GM19467 (cell line): ENCODE measurements at regions not wholly inside any gene's neighbourhood (a gene's known extent, or its start where the extent isn't known, plus 50 kb on each side); places are given as distances from the start of the nearest gene placed in this dataset.

Source experiments
- ATAC-seq: cut with Tn5 transposase; IDR thresholded peaks from one replicate; pipeline ENCODE4 v1.9.1; 2021; ENCODE audit warnings: mild to moderate bottlenecking, moderate library complexity; ENCODE audit not compliant: unreplicated experiment

- no peak for ATAC-seq
Measured at GRCh38 chr16:88283596-88283995, 99.2 kb upstream of the ZNF469 start.

GRCh38 chr16:88284101-88284500 lies 98.7 kb upstream of the ZNF469 start:
- ATAC-seq: no peak

- no peak for ATAC-seq
Measured at GRCh38 chr16:88284626-88285513, 97.9 kb upstream of the ZNF469 start.

DNA sequence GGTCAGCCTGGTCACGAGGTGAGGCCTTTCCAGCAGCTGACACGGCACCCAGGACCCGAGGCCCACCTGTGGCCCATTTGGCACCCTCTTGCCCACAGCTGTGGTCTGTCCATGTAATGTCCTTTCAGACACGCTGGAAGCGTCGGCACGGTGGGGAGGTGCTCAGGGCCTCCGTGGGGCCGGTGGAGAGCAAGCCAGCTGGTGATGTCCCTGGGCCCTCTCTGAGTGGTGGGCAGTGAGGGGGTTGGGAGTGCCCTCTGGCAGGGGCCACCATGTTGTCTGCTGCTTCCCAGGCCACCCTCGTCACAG lies 97.3 kb upstream of the ZNF469 start:
- no peak for ATAC-seq

- no peak for ATAC-seq
Measured at GRCh38 chr16:88286301-88286923, 96.3 kb upstream of the ZNF469 start.

- ATAC-seq: no peak
Measured at GRCh38 chr16:88287219-88287618, 95.5 kb upstream of the ZNF469 start.

- ATAC-seq: no peak
Measured at GRCh38 chr16:88288303-88288702, 94.5 kb upstream of the ZNF469 start.

DNA sequence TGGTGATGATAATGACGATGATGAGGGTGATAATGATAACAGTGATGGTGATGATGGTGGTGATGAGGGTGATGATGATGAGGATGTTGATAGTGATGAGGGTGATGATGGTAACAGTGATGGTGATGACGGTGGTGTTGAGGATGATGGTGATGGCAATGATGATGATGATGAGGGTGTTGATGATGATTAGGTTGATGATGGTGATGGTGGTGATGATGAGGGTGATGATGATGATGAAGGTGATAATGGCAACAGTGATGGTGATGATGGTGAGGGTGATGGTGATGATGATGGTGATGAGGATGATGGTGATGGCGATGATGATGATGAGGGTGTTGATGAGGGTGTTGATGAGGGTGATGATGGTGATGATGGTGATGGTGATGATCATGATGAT lies 93.8 kb upstream of the ZNF469 start:
- ATAC-seq: no peak

DNA sequence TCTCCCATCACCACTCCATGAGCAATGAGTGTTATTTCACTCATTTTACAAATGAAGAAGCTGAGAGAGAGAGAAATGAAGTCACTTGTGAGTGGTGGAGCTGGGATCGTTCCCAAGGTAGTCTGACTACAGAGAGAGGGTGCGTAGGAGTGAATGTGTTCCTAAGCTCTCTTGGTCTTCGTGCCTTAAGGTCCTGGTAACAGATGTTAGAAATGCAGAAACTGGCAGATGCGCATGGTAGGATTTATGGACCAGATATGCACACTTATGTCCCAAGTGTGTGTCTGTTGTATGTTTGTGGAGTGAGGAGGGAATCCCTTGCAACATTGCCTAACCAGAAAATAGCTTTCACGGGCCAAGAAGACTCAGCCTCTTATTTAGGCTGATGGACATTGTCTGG lies 93.2 kb upstream of the ZNF469 start:
- no peak for ATAC-seq

- no peak for ATAC-seq
Measured at GRCh38 chr16:88289968-88290401, 92.8 kb upstream of the ZNF469 start.

DNA sequence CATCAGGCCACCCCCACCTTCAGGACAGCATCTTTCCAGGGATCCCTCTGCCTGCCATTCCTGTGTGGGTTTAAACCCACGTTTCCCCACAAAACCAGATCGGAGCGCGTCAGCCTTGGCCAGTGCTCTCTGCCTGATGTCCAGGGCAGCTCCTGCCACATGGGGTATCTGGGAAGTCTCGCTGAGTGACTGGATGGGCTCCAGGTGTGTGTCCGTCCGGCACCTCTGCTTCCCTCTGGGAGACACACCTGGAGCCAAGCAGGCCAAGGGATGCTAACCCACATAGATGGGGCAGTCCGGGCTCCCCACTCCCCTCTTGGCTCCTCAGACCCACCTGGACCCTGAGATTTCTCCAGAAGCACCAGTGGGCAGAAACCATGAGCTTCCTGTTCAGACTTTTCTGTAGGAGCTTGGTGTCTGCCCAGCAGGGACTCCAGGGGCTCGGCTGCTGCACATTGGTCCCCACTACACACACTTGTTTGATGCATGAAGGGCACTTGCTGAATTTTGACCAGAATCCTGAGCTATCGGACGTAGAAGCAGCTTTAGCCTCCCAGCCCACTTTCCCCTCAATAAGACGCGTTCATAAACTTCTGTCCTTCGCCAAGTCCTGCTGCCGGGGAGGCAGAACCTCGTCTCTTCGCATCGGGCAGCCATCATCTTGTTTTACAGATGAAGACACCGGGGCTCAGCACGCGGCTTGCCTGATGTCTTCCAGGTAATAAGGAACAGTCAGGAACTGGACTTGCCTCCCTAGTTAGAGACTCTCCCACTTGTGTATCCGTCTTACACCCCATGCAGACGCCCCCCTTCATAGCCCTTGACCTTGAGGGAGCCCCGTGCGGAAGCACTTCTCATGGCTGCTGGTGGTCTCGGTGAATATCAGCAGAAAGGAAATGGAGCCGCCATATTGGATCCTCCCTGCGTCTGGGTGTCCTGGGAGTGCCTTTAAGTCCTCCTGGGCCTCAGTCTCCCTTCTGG lies 91.6 kb upstream of the ZNF469 start:
- no peak for ATAC-seq

DNA sequence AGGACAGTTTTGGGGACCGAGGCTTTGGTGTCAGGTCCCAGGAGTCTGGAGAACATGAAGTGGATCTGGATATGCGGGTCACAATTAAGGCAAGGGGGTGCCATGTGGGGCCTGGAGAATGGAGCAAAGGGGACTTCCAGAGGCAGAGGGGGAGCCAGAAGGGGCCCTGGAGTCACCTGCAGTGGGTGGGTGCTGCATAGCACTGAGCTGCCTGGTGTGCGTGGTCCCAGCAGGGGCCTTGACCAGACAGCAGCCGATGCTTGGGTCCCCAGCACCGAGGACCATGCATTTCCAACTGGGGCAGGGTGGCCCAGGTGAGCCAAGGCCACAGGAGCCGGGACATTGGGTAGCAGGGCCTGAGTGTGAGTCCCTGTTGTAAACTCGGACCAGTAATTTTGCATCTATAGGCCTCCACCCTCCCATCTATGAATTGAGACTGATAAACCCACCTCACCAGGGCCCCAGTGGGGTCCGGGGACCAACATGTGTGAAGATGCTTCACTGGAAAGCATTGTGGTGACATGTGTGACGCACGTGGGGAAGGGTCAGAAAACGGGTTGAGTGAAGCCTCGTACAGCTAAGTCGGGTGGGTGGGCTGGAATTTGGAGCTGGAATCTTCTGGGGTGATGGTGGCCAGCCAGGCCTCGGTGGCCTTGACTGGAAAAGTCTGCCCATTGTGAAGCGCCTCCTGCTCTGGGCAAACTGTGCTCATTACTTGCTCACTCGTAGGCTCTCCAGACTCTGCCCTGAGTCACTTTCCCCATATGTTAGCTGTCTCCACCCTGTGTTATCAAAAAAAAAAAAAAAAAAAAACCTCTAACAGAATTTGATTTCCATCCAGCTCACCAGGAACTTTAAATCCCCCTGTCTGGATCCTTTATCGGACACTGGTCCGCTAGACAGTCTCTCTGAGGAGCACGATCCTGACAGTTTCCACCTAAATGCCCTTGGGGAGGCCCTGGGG lies 90.5 kb upstream of the ZNF469 start:
- ATAC-seq: no peak

DNA sequence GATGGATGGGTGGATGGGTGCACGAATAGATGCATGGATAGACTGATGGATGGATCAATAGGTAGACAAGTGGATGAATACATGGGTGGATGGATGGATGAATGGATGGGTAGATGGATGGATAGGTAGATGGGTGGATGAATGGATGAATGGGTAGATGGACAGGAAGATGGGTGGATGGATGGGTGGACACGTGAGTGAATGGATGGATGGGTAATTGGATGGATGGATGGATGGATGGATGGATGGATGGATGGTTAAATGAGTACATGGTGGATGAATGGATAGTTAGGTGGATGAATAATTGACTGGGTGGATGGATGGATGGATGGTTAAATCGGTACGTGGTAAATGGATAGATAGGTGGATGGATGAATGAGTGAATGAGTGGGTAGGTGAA lies 89.7 kb upstream of the ZNF469 start:
- no peak for ATAC-seq

GRCh38 chr16:88295671-88296436 lies 86.9 kb upstream of the ZNF469 start:
- ATAC-seq: no peak

DNA sequence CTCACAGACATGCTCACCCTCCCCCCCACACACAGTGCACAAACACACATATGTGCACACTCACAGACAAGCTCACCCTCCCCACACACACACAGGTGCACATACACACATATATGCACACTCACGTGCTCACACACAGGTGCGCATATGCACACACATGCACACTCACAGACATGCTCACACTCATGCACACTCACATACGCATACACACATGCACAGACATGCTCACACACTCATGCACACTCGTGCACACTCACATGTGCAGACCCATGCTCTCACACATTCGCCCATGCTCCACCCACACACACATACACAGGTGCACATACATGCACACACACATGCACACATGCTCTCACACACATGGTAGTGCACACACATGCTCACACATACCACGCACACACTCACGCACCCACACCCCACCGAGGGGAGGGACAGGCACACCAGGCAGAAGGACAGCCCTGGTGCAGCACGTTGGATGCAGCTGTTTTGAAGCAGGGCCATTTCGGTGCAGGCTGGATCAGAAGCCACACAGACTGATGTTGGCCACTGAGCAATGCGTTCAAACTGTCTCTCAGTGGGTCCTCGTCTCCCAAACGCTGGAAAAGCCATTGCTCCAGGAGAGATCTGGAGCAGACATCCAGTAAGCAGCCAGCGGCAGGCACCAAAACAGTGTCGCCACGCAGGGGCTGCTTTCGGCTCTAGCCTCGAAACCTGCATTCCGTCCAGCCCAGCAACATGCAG lies 86.2 kb upstream of the ZNF469 start:
- no peak for ATAC-seq

GRCh38 chr16:88297178-88297720 lies 85.5 kb upstream of the ZNF469 start:
- no peak for ATAC-seq

DNA sequence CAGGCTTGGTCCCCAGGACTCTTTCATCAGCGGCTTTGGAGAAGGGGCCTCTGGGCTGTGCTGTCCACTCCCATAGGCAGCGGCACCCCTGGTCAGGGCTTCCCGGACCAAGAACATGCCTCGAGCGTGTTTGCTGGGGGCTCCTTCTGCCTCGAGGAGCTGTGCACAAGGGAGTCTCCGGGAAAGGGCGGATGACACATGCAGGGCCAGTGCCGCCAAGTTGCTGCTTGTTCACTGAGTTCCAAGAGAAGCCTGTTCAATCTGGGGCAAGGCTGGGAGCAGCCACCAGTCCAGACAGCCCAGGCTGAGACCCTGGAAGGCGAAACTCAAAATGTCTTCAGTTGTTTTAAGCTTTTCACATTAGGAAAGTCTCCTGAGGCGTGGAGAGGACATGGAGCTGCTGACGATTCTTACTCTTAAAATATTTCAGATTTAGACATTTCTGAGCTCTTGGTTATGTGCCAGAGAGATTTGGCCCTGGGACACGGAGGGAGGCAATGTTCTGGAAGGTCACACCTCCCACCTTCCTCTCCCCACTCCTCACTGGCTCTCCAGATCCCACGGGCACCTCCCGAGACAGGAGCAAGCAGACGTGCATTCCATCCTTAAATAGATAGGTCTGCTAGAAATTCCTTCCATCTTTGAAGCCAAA lies 84.5 kb upstream of the ZNF469 start:
- no peak for ATAC-seq
